HCT116 (cell line): ENCODE measurements at regions not wholly inside any gene's neighbourhood (a gene's known extent, or its start where the extent isn't known, plus 50 kb on each side); places are given as distances from the start of the nearest gene placed in this dataset.

Experiments
- ATAC-seq: fragments of 200-7000 bp; cut with Tn5 transposase; 2 replicates; pipeline ENCODE4 v1.9.1; 2020; ENCODE audit warnings: mild to moderate bottlenecking, moderate library complexity
- BruUV-seq: library from RNA; stranded (reverse); fragments of 400-500 nt; replicated peaks from 2 replicates; lab custom pipeline; 2021; lab: Mats Ljungman, UMichigan
- CTCF ChIA-PET: fragments of 300-600 bp; sonication (Branson Sonifier 250); formaldehyde crosslinking; loops from one replicate; lab custom pipeline; 2021; ENCODE audit warnings: antibody characterized with exemption; lab: Charles Lee
- POLR2A ChIA-PET: fragments of 300-600, 350-600 bp; sonication (Branson Sonifier 250); formaldehyde crosslinking; loops from one replicate; lab custom pipeline; 2021; ENCODE audit warnings: antibody characterized with exemption; lab: Charles Lee
- RAD21 ChIA-PET, 2 experiments: fragments of 300-600 bp; sonication (Branson Sonifier 250); formaldehyde crosslinking; loops; one replicate each; lab custom pipeline; 2023; ENCODE audit warnings: low total read pairs in 2 of 2; ENCODE audit not compliant: uncharacterized antibody in 2 of 2, unreplicated experiment in 2 of 2, low non-redundant PET in 1 of 2; lab: Charles Lee
- DNase-seq: peaks from one replicate; pipeline ENCODE4 v3.0.0-alpha.2; 2010; ENCODE audit warnings: low read depth, low spot score
- H2AFZ ChIP-seq: fragments of 200-600 bp; shearing (Covaris generic), sonication (generic); 2 replicates; pipeline ENCODE4 v1.6.1; 2017; ENCODE audit warnings: low read depth, mixed run types, mixed read lengths, antibody characterized with exemption, low read length; ENCODE audit not compliant: poor library complexity, severe bottlenecking
- H3K27ac ChIP-seq: 2 replicates; pipeline ENCODE4 v1.5.1; 2012; ENCODE audit warnings: low read depth, low read length
- H3K27me3 ChIP-seq: fragments of 200-600 bp; sonication (generic); 2 replicates; pipeline ENCODE4 v1.6.1; 2016; ENCODE audit warnings: mixed run types, low read length, mixed read lengths; ENCODE audit not compliant: insufficient read depth
- H3K36me3 ChIP-seq, 2 experiments: fragments of 200-500 bp in 1 of 2; fragments of 200-600 bp in 1 of 2; sonication (Bioruptor generic) in 1 of 2; sonication (generic) in 1 of 2; 2 replicates each; pipeline versions ENCODE4 v1.5.1 to v1.6.1; 2014 to 2016; ENCODE audit warnings: low read length in 2 of 2, inconsistent platforms in 1 of 2, mixed read lengths in 1 of 2, mixed run types in 1 of 2; ENCODE audit not compliant: insufficient read depth in 2 of 2, control insufficient read depth in 1 of 2
- H3K4me1 ChIP-seq, 2 experiments: fragments of 200-600 bp in 1 of 2; sonication (generic) in 1 of 2; 2 replicates each; pipeline versions ENCODE4 v1.5.1 to v1.6.1; 2012 to 2017; ENCODE audit warnings: low read length in 2 of 2, inconsistent platforms in 1 of 2, mild to moderate bottlenecking in 1 of 2, mixed read lengths in 1 of 2, mixed run types in 1 of 2, moderate library complexity in 1 of 2; ENCODE audit not compliant: insufficient read depth in 2 of 2, control insufficient read depth in 1 of 2
- H3K4me2 ChIP-seq: fragments of 200-600 bp; sonication (generic); 2 replicates; pipeline ENCODE4 v1.6.1; 2017; ENCODE audit warnings: mixed run types, low read length, mixed read lengths
- H3K4me3 ChIP-seq, 2 experiments: fragments of 200-600 bp in 1 of 2; sonication (generic) in 1 of 2; replicated peaks in 1 of 2; 2 replicates each; pipeline ENCODE4 v1.5.1; 2011 to 2016; ENCODE audit warnings: low read length in 2 of 2, control low read depth in 1 of 2, low read depth in 1 of 2, mild to moderate bottlenecking in 1 of 2, mixed read lengths in 1 of 2, mixed run types in 1 of 2
- H3K79me2 ChIP-seq: fragments of 200-600 bp; sonication (generic); 2 replicates; pipeline ENCODE4 v1.6.1; 2017; ENCODE audit warnings: mild to moderate bottlenecking, mixed run types, low read length, moderate library complexity, mixed read lengths; ENCODE audit not compliant: insufficient read depth
- H3K9ac ChIP-seq: fragments of 200-600 bp; sonication (generic); 2 replicates; pipeline ENCODE4 v1.6.1; 2016; ENCODE audit warnings: low read length, mixed read lengths
- H3K9me2 ChIP-seq: fragments of 200-600 bp; sonication (generic), shearing (Covaris generic); 2 replicates; pipeline ENCODE4 v1.6.1; 2017; ENCODE audit warnings: mixed run types, mild to moderate bottlenecking, moderate library complexity; ENCODE audit not compliant: insufficient read depth
- H3K9me3 ChIP-seq, 2 experiments: fragments of 200-500 bp in 1 of 2; fragments of 200-600 bp in 1 of 2; sonication (Bioruptor generic) in 1 of 2; sonication (generic) in 1 of 2; 2 replicates each; pipeline ENCODE4 v1.6.1; 2014 to 2017; ENCODE audit warnings: low read length in 2 of 2, mixed read lengths in 2 of 2, inconsistent platforms in 1 of 2, low read depth in 1 of 2, mild to moderate bottlenecking in 1 of 2, mixed run types in 1 of 2, moderate library complexity in 1 of 2; ENCODE audit not compliant: control insufficient read depth in 1 of 2, insufficient read depth in 1 of 2
- H4K20me1 ChIP-seq: fragments of 200-600 bp; sonication (generic), shearing (Covaris generic); 2 replicates; pipeline ENCODE4 v1.6.1; 2017; ENCODE audit warnings: mixed run types, mild to moderate bottlenecking, moderate library complexity; ENCODE audit not compliant: insufficient read depth
- CTCF ChIP-seq, 3 experiments: fragments of 200-600 bp in 1 of 3; sonication (generic) in 1 of 3; IDR thresholded peaks in 2 of 3; conservative IDR thresholded peaks in 1 of 3; 2 replicates each; pipeline ENCODE4 v1.5.1; 2012 to 2017; ENCODE audit warnings: low read depth in 2 of 3, low read length in 2 of 3, antibody characterized with exemption in 1 of 3, borderline replicate concordance in 1 of 3, control low read depth in 1 of 3, mild to moderate bottlenecking in 1 of 3, mixed read lengths in 1 of 3, mixed run types in 1 of 3, moderate library complexity in 1 of 3; ENCODE audit not compliant: insufficient read depth in 1 of 3
- EGR1 ChIP-seq: IDR thresholded peaks from 2 replicates; pipeline ENCODE4 v1.6.1; 2012; ENCODE audit warnings: low read depth
- EZH2 ChIP-seq: fragments of 200-600 bp; sonication (generic); IDR thresholded peaks from 2 replicates; pipeline ENCODE4 v1.6.1; 2017; ENCODE audit warnings: antibody characterized with exemption, mixed run types
- EZH2phosphoT487 ChIP-seq: fragments of 200-600 bp; IDR thresholded peaks from 2 replicates; pipeline ENCODE4 v1.6.1; 2018; ENCODE audit warnings: antibody characterized with exemption, borderline replicate concordance
- FOSL1 ChIP-seq: IDR thresholded peaks from 2 replicates; pipeline ENCODE4 v1.6.1; 2012; ENCODE audit warnings: low read depth
- JUND ChIP-seq: IDR thresholded peaks from 2 replicates; pipeline ENCODE4 v1.6.1; 2012
- POLR2A ChIP-seq: IDR thresholded peaks from 2 replicates; pipeline ENCODE4 v1.7.0; 2011; ENCODE audit warnings: borderline replicate concordance; ENCODE audit not compliant: insufficient read depth, insufficient read length; ENCODE audit errors: extremely low read depth
- RAD21 ChIP-seq: IDR thresholded peaks from 2 replicates; pipeline ENCODE4 v1.6.1; 2012; ENCODE audit warnings: low read depth, mild to moderate bottlenecking
- SIN3A ChIP-seq: IDR thresholded peaks from 2 replicates; pipeline ENCODE4 v1.6.1; 2012; ENCODE audit warnings: low read depth
- SRF ChIP-seq: IDR thresholded peaks from 2 replicates; pipeline ENCODE4 v1.6.1; 2012; ENCODE audit warnings: low read depth
- TCF7L2 ChIP-seq: IDR thresholded peaks from 2 replicates; pipeline ENCODE4 v1.7.0; 2011; ENCODE audit warnings: borderline replicate concordance, inconsistent platforms; ENCODE audit not compliant: insufficient read depth, insufficient read length; ENCODE audit errors: extremely low read depth
- YY1 ChIP-seq: IDR thresholded peaks from 2 replicates; pipeline ENCODE4 v1.6.1; 2011; ENCODE audit warnings: low read length, low read depth, moderate library complexity, mild to moderate bottlenecking; ENCODE audit not compliant: insufficient replicate concordance; ENCODE audit errors: extremely low read depth
- ZFX ChIP-seq: fragments of 450-650 bp; IDR thresholded peaks from 2 replicates; pipeline ENCODE4 v1.6.1; 2017
- ZNF274 ChIP-seq: fragments of 200-500 bp; sonication (Bioruptor generic); IDR thresholded peaks from 2 replicates; pipeline ENCODE4 v1.6.1; 2014; ENCODE audit warnings: mild to moderate bottlenecking, low read depth, low read length, inconsistent platforms
- intact Hi-C: fragments of 100-400 bp; cut with micrococcal nuclease; formaldehyde crosslinking; loops from 2 replicates; pipeline ENCODE4 v1.10.0; 2022
- TF ChIP-seq, protein P1 (sequence below): IDR thresholded peaks from 2 replicates; pipeline ENCODE4 v1.6.1; 2012
- TF ChIP-seq, protein P2 (sequence below): IDR thresholded peaks from 2 replicates; pipeline ENCODE4 v1.6.1; 2012

DNA sequence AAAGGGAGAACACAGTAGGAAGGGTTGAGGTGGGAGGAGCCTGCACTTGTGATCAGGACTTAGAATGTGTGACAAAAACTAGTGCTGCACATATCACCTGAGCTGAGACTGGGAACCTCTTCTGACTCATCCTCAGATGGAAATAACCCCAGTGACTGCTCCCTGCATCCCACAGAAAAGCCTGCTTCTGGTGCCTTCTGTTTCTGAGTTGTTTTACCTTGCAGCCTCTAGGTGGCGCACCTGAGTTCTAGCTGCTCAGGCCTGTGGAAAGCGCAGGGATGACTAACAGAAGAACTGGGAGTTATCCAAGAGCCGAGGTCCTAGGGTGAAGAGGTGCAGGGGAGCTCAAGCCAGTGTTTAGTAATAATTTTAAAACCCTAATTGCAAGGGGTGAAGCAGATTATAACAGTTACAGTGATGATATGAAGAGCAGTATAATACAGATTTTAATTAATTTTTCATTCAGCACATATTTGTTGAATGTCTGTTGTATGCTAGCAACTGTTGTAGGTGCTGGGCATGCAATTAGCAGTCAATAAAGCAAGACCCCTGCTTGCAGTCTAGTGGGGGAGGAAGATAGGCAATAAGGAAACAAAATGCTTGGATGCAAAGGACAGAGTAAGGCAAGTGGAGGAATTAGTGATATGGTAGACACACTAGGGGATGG lies 302.5 kb downstream of the DHX35 start:
- Histone ChIP-seq H3K4me1 (no peaks in the 10 kb centered on the region), H3K79me2 (no peaks in the 10 kb centered on the region), H4K20me1 (no peaks in the 10 kb centered on the region), H3K9ac (no peak overlapping the region), H3K9me2 (no peaks in the 10 kb centered on the region), H2AFZ (no peak overlapping the region), H3K9me3 (no peaks in the 10 kb centered on the region), H3K27me3 (no peaks in the 10 kb centered on the region), H3K27ac (no peak overlapping the region), H3K4me3 (no peak overlapping the region), H3K36me3 (no peaks in the 10 kb centered on the region), H3K4me2 (no peak overlapping the region)
- ChIA-PET POLR2A (no interaction called here), RAD21 (no interaction called here), CTCF (interaction anchor here (0.7 to 1.9 kb wide), 9 partner anchors 13 to 214 kb away, joined by 3 to 20 read pairs (median 3); no protein-coding TSS in a partner anchor)
- BruUV-seq, result no TSS peak
- intact Hi-C loops, result loop anchor here (2.0 kb wide), 1 partner anchor 152 kb away; no protein-coding TSS in a partner anchor
- DNase-seq (peak; percentile 60), ATAC-seq (peak; percentile 90)
- TF ChIP-seq CTCF (IDR thresholded peaks at IDR 0.05 in 2 of 3, conservative IDR thresholded peaks at IDR 0.05 in 1 of 3; ENCODE audit: borderline replicate concordance in 1 of 3, insufficient read depth in 1 of 3, low read depth in 2 of 3, low read length in 2 of 3), result peak; percentile 62 to 93 (median 91); a peak in 5 of 6 replicates
- no peak for TF ChIP-seq POLR2A
- no peak for TF ChIP-seq YY1
- no peak for TF ChIP-seq EZH2
- no peak for TF ChIP-seq ZNF274
- peak; percentile 50 for TF ChIP-seq RAD21

GRCh38 chr20:39263076-39263475 lies 300.9 kb downstream of the DHX35 start:
- CTCF ChIA-PET, result no interaction called here
- DNase-seq (no peak), ATAC-seq (no peak)
- no peaks in the 10 kb centered on the region for H3K9me2 ChIP-seq
- H2AFZ ChIP-seq, result no peak overlapping the region
- no peak overlapping the region for H3K27ac ChIP-seq
- H3K9ac ChIP-seq, result no peak overlapping the region
- H3K4me1 ChIP-seq, result no peaks in the 10 kb centered on the region
- H4K20me1 ChIP-seq, result no peaks in the 10 kb centered on the region
- no TSS peak for BruUV-seq
- no peak overlapping the region for H3K4me3 ChIP-seq
- no peaks in the 10 kb centered on the region for H3K27me3 ChIP-seq
- H3K79me2 ChIP-seq, result no peaks in the 10 kb centered on the region
- RAD21 ChIA-PET, result no interaction called here
- POLR2A ChIA-PET, result no interaction called here
- no peaks in the 10 kb centered on the region for H3K36me3 ChIP-seq
- intact Hi-C loops, result no loop called here
- H3K4me2 ChIP-seq, result no peak overlapping the region
- no peaks in the 10 kb centered on the region for H3K9me3 ChIP-seq
- TF ChIP-seq SIN3A, result no peak
- TF ChIP-seq FOSL1, result no peak
- TF ChIP-seq YY1, result no peak
- no peak for TF ChIP-seq POLR2A
- no peak for TF ChIP-seq EZH2phosphoT487
- no peak for TF ChIP-seq JUND
- TF ChIP-seq EZH2, result no peak
- TF ChIP-seq EGR1, result no peak
- no peak for TF ChIP-seq SRF
- no peak for TF ChIP-seq ZFX
- TF ChIP-seq TCF7L2, result no peak
- TF ChIP-seq, protein P1, sequence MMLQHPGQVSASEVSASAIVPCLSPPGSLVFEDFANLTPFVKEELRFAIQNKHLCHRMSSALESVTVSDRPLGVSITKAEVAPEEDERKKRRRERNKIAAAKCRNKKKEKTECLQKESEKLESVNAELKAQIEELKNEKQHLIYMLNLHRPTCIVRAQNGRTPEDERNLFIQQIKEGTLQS, result no peak
- TF ChIP-seq, protein P2, sequence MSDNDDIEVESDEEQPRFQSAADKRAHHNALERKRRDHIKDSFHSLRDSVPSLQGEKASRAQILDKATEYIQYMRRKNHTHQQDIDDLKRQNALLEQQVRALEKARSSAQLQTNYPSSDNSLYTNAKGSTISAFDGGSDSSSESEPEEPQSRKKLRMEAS, result no peak
